ENCODE measurements at regions not wholly inside any gene's neighbourhood (a gene's known extent, or its start where the extent isn't known, plus 50 kb on each side); places are given as distances from the start of the nearest gene placed in this dataset.
"Not testable (repeated sequence)": the region's sequence is repeated elsewhere in the genome, so short reads cannot be mapped to it uniquely, and the experiment has no call there.

GRCh38 chr12:127836802-127837201, 430.2 kb upstream of the TMEM132C start:
- not testable (repeated sequence) for DNase-seq (ENCODE audit: low read depth in 2 of 2)

GRCh38 chr12:127857661-127858060, 409.3 kb upstream of the TMEM132C start:
- DNase-seq (ENCODE audit: low read depth in 2 of 2), result no peak

GRCh38 chr12:127860536-127860935, 406.4 kb upstream of the TMEM132C start:
- no peak for DNase-seq (ENCODE audit: low read depth in 2 of 2)

- no peak for DNase-seq (ENCODE audit: low read depth in 2 of 2)
Measured at GRCh38 chr12:127861406-127861805, 405.6 kb upstream of the TMEM132C start.

- DNase-seq (ENCODE audit: low read depth in 2 of 2), result no peak
Measured at GRCh38 chr12:127873306-127873705, 393.7 kb upstream of the TMEM132C start.

GRCh38 chr12:127881371-127882140, 385.4 kb upstream of the TMEM132C start:
- no peak for DNase-seq (ENCODE audit: low read depth in 2 of 2)

GRCh38 chr12:127883013-127883412, 384.0 kb upstream of the TMEM132C start:
- no peak for DNase-seq (ENCODE audit: low read depth in 2 of 2)

GRCh38 chr12:127885954-127886750, 380.8 kb upstream of the TMEM132C start:
- no peak for DNase-seq (ENCODE audit: low read depth in 2 of 2)

GRCh38 chr12:127886827-127887226, 380.1 kb upstream of the TMEM132C start:
- no peak for DNase-seq (ENCODE audit: low read depth in 2 of 2)

GRCh38 chr12:127888943-127889719, 377.8 kb upstream of the TMEM132C start:
- DNase-seq (ENCODE audit: low read depth in 2 of 2), result no peak

GRCh38 chr12:127893895-127894609, 372.9 kb upstream of the TMEM132C start:
- no peak for DNase-seq (ENCODE audit: low read depth in 2 of 2)

- DNase-seq (ENCODE audit: low read depth in 2 of 2), result no peak
Measured at GRCh38 chr12:127896661-127897060, 370.3 kb upstream of the TMEM132C start.

GRCh38 chr12:127898616-127899015, 368.4 kb upstream of the TMEM132C start:
- DNase-seq (ENCODE audit: low read depth in 2 of 2), result no peak

- no peak for DNase-seq (ENCODE audit: low read depth in 2 of 2)
Measured at GRCh38 chr12:127899971-127900370, 367.0 kb upstream of the TMEM132C start.

GRCh38 chr12:127900386-127900785, 366.6 kb upstream of the TMEM132C start:
- no peak for DNase-seq (ENCODE audit: low read depth in 2 of 2)

- DNase-seq (ENCODE audit: low read depth in 2 of 2), result no peak
Measured at GRCh38 chr12:127903146-127903545, 363.8 kb upstream of the TMEM132C start.

GRCh38 chr12:127909041-127909440, 357.9 kb upstream of the TMEM132C start:
- DNase-seq (ENCODE audit: low read depth in 2 of 2), result no peak

- no peak for DNase-seq (ENCODE audit: low read depth in 2 of 2)
Measured at GRCh38 chr12:127911291-127911690, 355.7 kb upstream of the TMEM132C start.

GRCh38 chr12:127912035-127912665, 354.8 kb upstream of the TMEM132C start:
- no peak for DNase-seq (ENCODE audit: low read depth in 2 of 2)

- no peak for DNase-seq (ENCODE audit: low read depth in 2 of 2)
Measured at GRCh38 chr12:127923501-127923900, 343.5 kb upstream of the TMEM132C start.

- no peak for DNase-seq (ENCODE audit: low read depth in 2 of 2)
Measured at GRCh38 chr12:127925971-127926370, 341.0 kb upstream of the TMEM132C start.
